Nephron (organoid): ENCODE measurements at regions not wholly inside any gene's neighbourhood (a gene's known extent, or its start where the extent isn't known, plus 50 kb on each side); places are given as distances from the start of the nearest gene placed in this dataset.

Experiments
- H3K27ac Mint-ChIP-seq, 3 experiments: 2 replicates each; pipeline ENCODE4 v1.8.0; 2020; ENCODE audit warnings: mixed read lengths in 3 of 3, mild to moderate bottlenecking in 2 of 3, moderate library complexity in 1 of 3
- H3K27me3 Mint-ChIP-seq: 2 replicates; pipeline ENCODE4 v1.8.0; 2021; ENCODE audit warnings: low read depth, mild to moderate bottlenecking, moderate library complexity, mixed read lengths
- H3K36me3 Mint-ChIP-seq: 2 replicates; pipeline ENCODE4 v1.8.0; 2020; ENCODE audit warnings: low read depth, mixed read lengths
- H3K4me1 Mint-ChIP-seq: 2 replicates; pipeline ENCODE4 v1.8.0; 2020; ENCODE audit warnings: mixed read lengths
- H3K4me3 Mint-ChIP-seq, 3 experiments: 2 replicates each; pipeline ENCODE4 v1.8.0; 2020; ENCODE audit warnings: mild to moderate bottlenecking in 3 of 3, mixed read lengths in 3 of 3, moderate library complexity in 2 of 3
- H3K9me3 Mint-ChIP-seq: 2 replicates; pipeline ENCODE4 v1.8.0; 2020; ENCODE audit warnings: mixed read lengths
- CTCF ChIP-seq, 3 experiments: fragments of 200-600 bp; sonication (generic); IDR thresholded peaks; one replicate each; pipeline ENCODE4 v1.5.0; 2021; ENCODE audit warnings: antibody characterized with exemption in 3 of 3; ENCODE audit not compliant: unreplicated experiment in 3 of 3

GRCh38 chr3:82741346-82741745 is 979.9 kb upstream of the GBE1 start:
- no peaks in the 10 kb centered on the region for H3K36me3 Mint-ChIP-seq
- H3K27ac Mint-ChIP-seq: no peak overlapping the region
- no peaks in the 10 kb centered on the region for H3K27me3 Mint-ChIP-seq
- no peaks in the 10 kb centered on the region for H3K4me1 Mint-ChIP-seq
- H3K9me3 Mint-ChIP-seq: no peaks in the 10 kb centered on the region
- H3K4me3 Mint-ChIP-seq: no peak overlapping the region
- no peak for TF ChIP-seq CTCF (IDR thresholded peaks at IDR 0.05; ENCODE audit: unreplicated experiment in 3 of 3)

- H3K4me3 Mint-ChIP-seq: no peak overlapping the region
- H3K27ac Mint-ChIP-seq: no peak overlapping the region
- H3K9me3 Mint-ChIP-seq: no peaks in the 10 kb centered on the region
- H3K4me1 Mint-ChIP-seq: no peaks in the 10 kb centered on the region
- TF ChIP-seq CTCF (IDR thresholded peaks at IDR 0.05; ENCODE audit: unreplicated experiment in 3 of 3): no peak
- H3K27me3 Mint-ChIP-seq: no peaks in the 10 kb centered on the region
- H3K36me3 Mint-ChIP-seq: no peaks in the 10 kb centered on the region
Observed at GRCh38 chr3:82739390-82739789, 977.9 kb upstream of the GBE1 start.

- no peak for TF ChIP-seq CTCF (IDR thresholded peaks at IDR 0.05; ENCODE audit: unreplicated experiment in 3 of 3)
- no peak overlapping the region for H3K4me3 Mint-ChIP-seq
- H3K27ac Mint-ChIP-seq: no peak overlapping the region
- no peaks in the 10 kb centered on the region for H3K36me3 Mint-ChIP-seq
- H3K9me3 Mint-ChIP-seq: no peaks in the 10 kb centered on the region
- no peaks in the 10 kb centered on the region for H3K4me1 Mint-ChIP-seq
- no peaks in the 10 kb centered on the region for H3K27me3 Mint-ChIP-seq
Observed at GRCh38 chr3:82736696-82737277, 975.3 kb upstream of the GBE1 start.

GRCh38 chr3:82715091-82715856 is 953.8 kb upstream of the GBE1 start:
- no peak for TF ChIP-seq CTCF (IDR thresholded peaks at IDR 0.05; ENCODE audit: unreplicated experiment in 3 of 3)
- Mint-ChIP-seq H3K4me3 (no peak overlapping the region), H3K9me3 (peaks cover 8% of the 10 kb centered on the region), H3K4me1 (no peaks in the 10 kb centered on the region), H3K36me3 (no peaks in the 10 kb centered on the region), H3K27me3 (no peaks in the 10 kb centered on the region), H3K27ac (no peak overlapping the region)

GRCh38 chr3:82707035-82707434 is 945.6 kb upstream of the GBE1 start:
- Mint-ChIP-seq H3K9me3 (no peaks in the 10 kb centered on the region), H3K27me3 (no peaks in the 10 kb centered on the region), H3K4me3 (no peak overlapping the region), H3K4me1 (no peaks in the 10 kb centered on the region), H3K36me3 (no peaks in the 10 kb centered on the region), H3K27ac (no peak overlapping the region)
- peak in 1 of 3 experiments; percentile 9 for TF ChIP-seq CTCF (IDR thresholded peaks at IDR 0.05; ENCODE audit: unreplicated experiment in 3 of 3)

GRCh38 chr3:82685761-82686160 is 924.3 kb upstream of the GBE1 start:
- H3K4me3 Mint-ChIP-seq: no peak overlapping the region
- H3K27me3 Mint-ChIP-seq: no peaks in the 10 kb centered on the region
- no peak overlapping the region for H3K27ac Mint-ChIP-seq
- no peaks in the 10 kb centered on the region for H3K9me3 Mint-ChIP-seq
- H3K4me1 Mint-ChIP-seq: no peaks in the 10 kb centered on the region
- no peaks in the 10 kb centered on the region for H3K36me3 Mint-ChIP-seq
- no peak for TF ChIP-seq CTCF (IDR thresholded peaks at IDR 0.05; ENCODE audit: unreplicated experiment in 3 of 3)
